Fibroblast of peridontal ligament (primary cell): ENCODE measurements at regions not wholly inside any gene's neighbourhood (a gene's known extent, or its start where the extent isn't known, plus 50 kb on each side); places are given as distances from the start of the nearest gene placed in this dataset.

Source experiments
- DNase-seq: peaks from one replicate; pipeline ENCODE4 v3.0.0-alpha.2; 2010; ENCODE audit errors: extremely low read depth

- no peak for DNase-seq
These were observed 535.4 kb downstream of the HACE1 start for GRCh38 chr6:104324301-104324700.

- no peak for DNase-seq
These were observed 536.9 kb downstream of the HACE1 start for GRCh38 chr6:104322841-104323240.

GRCh38 chr6:104321301-104321700 lies 538.4 kb downstream of the HACE1 start:
- DNase-seq = no peak

- DNase-seq = no peak
These were observed 538.8 kb downstream of the HACE1 start for GRCh38 chr6:104320896-104321295.

GRCh38 chr6:104312851-104313250 lies 546.9 kb downstream of the HACE1 start:
- DNase-seq = no peak

- no peak for DNase-seq
These were observed 553.5 kb downstream of the HACE1 start for GRCh38 chr6:104306211-104306610.

- DNase-seq = no peak
These were observed 554.5 kb downstream of the HACE1 start for GRCh38 chr6:104305206-104305605.

- DNase-seq = no peak
These were observed 557.8 kb downstream of the HACE1 start for GRCh38 chr6:104301951-104302350.

GRCh38 chr6:104286641-104287040 lies 573.1 kb downstream of the HACE1 start:
- no peak for DNase-seq

- DNase-seq = no peak
These were observed 574.8 kb downstream of the HACE1 start for GRCh38 chr6:104284872-104285271.

- DNase-seq = no peak
These were observed 577.1 kb downstream of the HACE1 start for GRCh38 chr6:104282581-104282980.

- no peak for DNase-seq
These were observed 578.3 kb downstream of the HACE1 start for GRCh38 chr6:104281370-104281769.

- no peak for DNase-seq
These were observed 591.3 kb downstream of the HACE1 start for GRCh38 chr6:104268389-104268788.

- no peak for DNase-seq
These were observed 592.8 kb downstream of the HACE1 start for GRCh38 chr6:104266922-104267321.

- DNase-seq = no peak
These were observed 603.1 kb downstream of the HACE1 start for GRCh38 chr6:104256646-104257045.

- DNase-seq = no peak
These were observed 606.5 kb downstream of the HACE1 start for GRCh38 chr6:104253236-104253635.

- no peak for DNase-seq
These were observed 607.4 kb downstream of the HACE1 start for GRCh38 chr6:104252276-104252675.

- no peak for DNase-seq
These were observed 608.1 kb downstream of the HACE1 start for GRCh38 chr6:104251651-104252050.

- DNase-seq = no peak
These were observed 618.9 kb downstream of the HACE1 start for GRCh38 chr6:104240865-104241264.

- DNase-seq = no peak
These were observed 619.7 kb downstream of the HACE1 start for GRCh38 chr6:104239971-104240370.

- no peak for DNase-seq
These were observed 630.7 kb downstream of the HACE1 start for GRCh38 chr6:104229057-104229456.

- no peak for DNase-seq
These were observed 632.2 kb downstream of the HACE1 start for GRCh38 chr6:104227508-104227907.

GRCh38 chr6:104226790-104227446 lies 632.8 kb downstream of the HACE1 start:
- no peak for DNase-seq

GRCh38 chr6:104218116-104218515 lies 641.6 kb downstream of the HACE1 start:
- DNase-seq = no peak
